GM23248 (cell line): ENCODE measurements at regions not wholly inside any gene's neighbourhood (a gene's known extent, or its start where the extent isn't known, plus 50 kb on each side); places are given as distances from the start of the nearest gene placed in this dataset.

Source experiments
- EZH2 ChIP-seq: fragments of 200-600 bp; sonication (generic); IDR thresholded peaks from 2 replicates; pipeline ENCODE4 v1.6.1; 2018; ENCODE audit warnings: antibody characterized with exemption, mild to moderate bottlenecking; ENCODE audit not compliant: insufficient read depth, poor library complexity, severe bottlenecking
- EZH2phosphoT487 ChIP-seq: fragments of 200-600 bp; sonication (generic); IDR thresholded peaks from 2 replicates; pipeline ENCODE4 v1.6.1; 2018; ENCODE audit warnings: antibody characterized with exemption, moderate library complexity, mild to moderate bottlenecking, low read depth; ENCODE audit not compliant: insufficient read depth

GRCh38 chr1:38310079-38310478 lies 263.5 kb upstream of the POU3F1 start:
- TF ChIP-seq EZH2phosphoT487 (no peak), EZH2 (no peak)
